Adipocyte (in vitro differentiated cells): ENCODE measurements at regions not wholly inside any gene's neighbourhood (a gene's known extent, or its start where the extent isn't known, plus 50 kb on each side); places are given as distances from the start of the nearest gene placed in this dataset.
"Not testable (repeated sequence)": the region's sequence is repeated elsewhere in the genome, so short reads cannot be mapped to it uniquely, and the experiment has no call there.

Experiments
- DNase-seq: peaks from one replicate; pipeline ENCODE4 v3.0.0-alpha.2; 2015; ENCODE audit warnings: low read depth
- H3K27me3 ChIP-seq: replicated peaks from 2 replicates; pipeline ENCODE4 v1.7.0; 2013; ENCODE audit warnings: mild to moderate bottlenecking, low read length, moderate library complexity; ENCODE audit not compliant: control insufficient read depth, insufficient read depth
- H3K36me3 ChIP-seq: 2 replicates; pipeline ENCODE4 v1.7.0; 2013; ENCODE audit warnings: low read length, mild to moderate bottlenecking, moderate library complexity; ENCODE audit not compliant: control insufficient read depth, insufficient read depth, severe bottlenecking
- H3K4me1 ChIP-seq: 2 replicates; pipeline ENCODE4 v1.7.0; 2013; ENCODE audit warnings: mild to moderate bottlenecking, low read length, moderate library complexity; ENCODE audit not compliant: control insufficient read depth, insufficient read depth
- H3K4me3 ChIP-seq: 2 replicates; pipeline ENCODE4 v1.7.0; 2013; ENCODE audit warnings: mild to moderate bottlenecking, low read length, moderate library complexity
- H3K9ac ChIP-seq: 2 replicates; pipeline ENCODE4 v1.7.0; 2013; ENCODE audit warnings: mild to moderate bottlenecking, low read length, moderate library complexity
- H3K9me3 ChIP-seq: 2 replicates; pipeline ENCODE4 v1.7.0; 2013; ENCODE audit warnings: mild to moderate bottlenecking, low read length, moderate library complexity; ENCODE audit not compliant: control insufficient read depth

DNA sequence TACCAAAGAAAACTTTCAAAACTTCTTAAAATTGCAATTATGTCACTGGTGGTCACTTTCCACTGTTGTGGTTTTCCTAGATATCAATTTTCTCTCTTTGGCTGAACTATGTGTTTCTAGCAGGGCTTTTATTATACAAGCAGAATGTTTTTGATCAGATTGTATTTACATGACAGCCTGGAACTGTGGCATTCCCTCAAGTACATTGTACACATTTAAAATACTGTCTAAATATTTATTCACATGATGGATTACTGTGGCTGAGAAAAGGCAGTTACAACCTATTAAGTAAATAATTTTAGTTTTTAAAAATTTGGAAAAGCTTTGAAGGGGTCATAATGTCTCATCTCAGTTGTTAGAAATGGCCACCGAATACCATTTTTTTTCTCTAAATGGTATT lies 231.9 kb upstream of the PPP1R3A start:
- no peak for DNase-seq
- H3K9ac ChIP-seq: no peak overlapping the region
- H3K9me3 ChIP-seq: no peaks in the 10 kb centered on the region
- no peak overlapping the region for H3K4me3 ChIP-seq
- no peaks in the 10 kb centered on the region for H3K4me1 ChIP-seq
- no peaks in the 10 kb centered on the region for H3K36me3 ChIP-seq
- H3K27me3 ChIP-seq: no peaks in the 10 kb centered on the region

DNA sequence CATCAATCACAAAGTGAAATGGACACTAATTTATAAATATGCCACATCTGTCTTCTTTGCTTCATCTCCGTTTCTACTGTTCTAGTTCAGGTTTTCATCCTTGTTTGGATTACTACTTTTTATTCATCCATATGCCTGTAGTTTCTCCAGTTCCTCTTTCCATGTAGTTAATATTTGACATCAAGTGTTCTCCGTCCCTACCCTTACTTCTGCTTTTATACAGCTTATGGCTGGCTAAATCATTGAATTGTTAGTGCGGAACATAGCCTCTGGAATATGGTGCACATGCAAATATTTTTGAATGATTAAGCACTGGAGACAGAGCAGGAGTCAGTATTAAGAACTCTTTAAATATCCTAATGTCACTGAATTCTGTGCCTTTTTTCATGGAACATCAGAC lies 230.0 kb upstream of the PPP1R3A start:
- no peak overlapping the region for H3K4me3 ChIP-seq
- no peaks in the 10 kb centered on the region for H3K36me3 ChIP-seq
- H3K27me3 ChIP-seq: no peaks in the 10 kb centered on the region
- no peak for DNase-seq
- no peak overlapping the region for H3K9ac ChIP-seq
- no peaks in the 10 kb centered on the region for H3K9me3 ChIP-seq
- H3K4me1 ChIP-seq: no peaks in the 10 kb centered on the region

DNA sequence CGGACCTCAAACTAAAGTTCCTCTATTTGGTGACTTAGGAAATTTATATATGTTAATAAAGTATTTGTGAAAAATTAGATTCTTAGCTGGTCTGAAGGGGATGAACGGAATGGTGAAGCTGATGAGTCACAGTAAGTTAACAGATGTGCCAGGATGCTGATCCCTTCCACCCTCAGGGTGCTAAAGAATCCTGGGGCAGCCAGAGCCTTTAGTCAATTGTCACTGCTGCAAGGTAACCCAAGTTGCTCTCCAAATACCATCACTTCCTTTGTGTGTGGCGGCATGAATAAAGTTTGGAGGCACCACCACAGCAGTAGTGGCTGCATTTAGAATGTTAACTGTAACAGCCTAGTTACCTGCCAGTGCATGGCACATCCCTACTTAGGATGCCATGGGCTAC lies 222.6 kb upstream of the PPP1R3A start:
- no peaks in the 10 kb centered on the region for H3K9me3 ChIP-seq
- peak; percentile 4 for DNase-seq

DNA sequence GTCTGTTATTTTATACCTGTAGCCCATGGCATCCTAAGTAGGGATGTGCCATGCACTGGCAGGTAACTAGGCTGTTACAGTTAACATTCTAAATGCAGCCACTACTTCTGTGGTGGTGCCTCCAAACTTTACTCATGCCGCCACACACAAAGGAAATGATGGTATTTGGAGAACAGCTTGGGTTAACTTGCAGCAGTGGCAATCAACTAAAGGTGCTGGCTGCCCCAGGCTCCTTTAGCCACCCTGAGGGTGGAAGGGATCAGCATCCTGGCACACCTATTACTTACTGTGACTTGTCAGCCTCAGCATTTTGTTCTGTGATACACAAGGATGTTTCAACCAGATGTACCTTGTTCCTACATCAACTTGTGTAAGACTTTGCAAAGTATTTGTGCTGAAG lies 221.8 kb upstream of the PPP1R3A start:
- Histone ChIP-seq H3K9me3 (no peaks in the 10 kb centered on the region), H3K9ac (no peak overlapping the region), H3K27me3 (no peaks in the 10 kb centered on the region), H3K4me1 (no peaks in the 10 kb centered on the region), H3K4me3 (no peak overlapping the region), H3K36me3 (no peaks in the 10 kb centered on the region)
- DNase-seq: no peak

More for the DNA sequence above, 222.6 kb upstream of the PPP1R3A start:
- no peaks in the 10 kb centered on the region for H3K27me3 ChIP-seq
- no peaks in the 10 kb centered on the region for H3K4me1 ChIP-seq
- H3K9ac ChIP-seq: no peak overlapping the region
- no peaks in the 10 kb centered on the region for H3K36me3 ChIP-seq
- H3K4me3 ChIP-seq: no peak overlapping the region

DNA sequence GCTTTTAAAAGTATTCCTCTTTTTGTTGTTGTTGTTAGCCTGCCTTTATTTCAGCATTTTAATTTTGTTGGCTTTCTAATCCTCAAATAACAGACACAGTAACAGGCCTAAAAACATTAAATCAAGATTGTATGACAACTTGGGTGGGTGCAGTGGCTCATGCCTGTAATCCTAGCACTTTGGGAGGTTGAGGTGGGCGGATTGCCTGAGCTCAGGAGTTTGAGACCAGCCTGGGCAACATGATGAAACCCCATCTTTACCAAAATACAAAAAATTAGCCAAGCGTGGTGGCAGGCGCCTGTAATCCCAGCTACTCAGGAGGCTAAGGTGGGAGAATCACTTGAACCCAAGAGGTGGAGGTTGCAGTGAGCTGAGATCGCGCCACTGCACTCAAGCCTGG lies 220.9 kb upstream of the PPP1R3A start:
- H3K9me3 ChIP-seq, H3K27me3 ChIP-seq, H3K4me3 ChIP-seq, H3K36me3 ChIP-seq, H3K4me1 ChIP-seq, DNase-seq, H3K9ac ChIP-seq: not testable (repeated sequence)

DNA sequence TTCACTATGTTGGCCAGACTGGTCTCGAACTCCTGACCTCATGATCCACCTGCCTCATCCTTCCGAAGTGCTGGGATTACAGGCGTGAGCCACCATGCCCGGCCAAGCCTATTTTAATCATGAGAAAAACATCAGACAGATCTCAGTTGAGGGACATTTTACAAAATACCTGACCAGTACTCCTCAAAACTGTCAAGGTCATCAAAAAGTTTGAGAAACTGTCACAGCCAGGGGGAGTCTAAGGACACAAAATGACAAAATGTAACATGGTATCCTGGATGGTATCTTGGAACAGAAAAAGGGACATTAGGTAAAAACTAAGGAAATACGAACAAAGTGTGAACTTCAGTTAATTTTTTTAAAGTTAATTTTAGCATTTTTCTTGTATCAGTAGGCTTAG lies 219.8 kb upstream of the PPP1R3A start:
- no peaks in the 10 kb centered on the region for H3K27me3 ChIP-seq
- no peaks in the 10 kb centered on the region for H3K36me3 ChIP-seq
- no peak overlapping the region for H3K9ac ChIP-seq
- H3K4me1 ChIP-seq: no peaks in the 10 kb centered on the region
- DNase-seq: no peak
- H3K4me3 ChIP-seq: no peak overlapping the region
- no peaks in the 10 kb centered on the region for H3K9me3 ChIP-seq

DNA sequence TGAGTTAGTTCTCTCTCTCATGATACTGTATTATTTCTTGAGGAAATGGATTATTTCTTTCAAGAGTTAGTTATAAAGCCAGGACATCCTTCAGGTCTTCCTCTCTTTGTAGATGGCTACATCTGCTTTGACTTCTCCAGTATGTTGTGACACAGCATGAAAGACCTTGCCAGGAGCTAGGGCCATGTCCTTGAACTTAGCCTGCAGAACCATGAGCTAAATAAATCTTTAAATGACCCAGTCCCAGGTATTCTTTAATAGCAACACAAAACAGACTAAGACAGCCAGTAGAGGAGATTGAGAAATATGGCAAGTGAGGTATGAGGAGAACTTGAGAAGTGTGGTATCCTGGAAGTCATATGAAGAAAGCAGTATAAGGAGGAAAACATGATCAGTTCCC lies 214.9 kb upstream of the PPP1R3A start:
- DNase-seq: no peak
- Histone ChIP-seq H3K36me3 (no peaks in the 10 kb centered on the region), H3K27me3 (no peaks in the 10 kb centered on the region), H3K4me3 (no peak overlapping the region), H3K4me1 (no peaks in the 10 kb centered on the region), H3K9me3 (no peaks in the 10 kb centered on the region), H3K9ac (no peak overlapping the region)

DNA sequence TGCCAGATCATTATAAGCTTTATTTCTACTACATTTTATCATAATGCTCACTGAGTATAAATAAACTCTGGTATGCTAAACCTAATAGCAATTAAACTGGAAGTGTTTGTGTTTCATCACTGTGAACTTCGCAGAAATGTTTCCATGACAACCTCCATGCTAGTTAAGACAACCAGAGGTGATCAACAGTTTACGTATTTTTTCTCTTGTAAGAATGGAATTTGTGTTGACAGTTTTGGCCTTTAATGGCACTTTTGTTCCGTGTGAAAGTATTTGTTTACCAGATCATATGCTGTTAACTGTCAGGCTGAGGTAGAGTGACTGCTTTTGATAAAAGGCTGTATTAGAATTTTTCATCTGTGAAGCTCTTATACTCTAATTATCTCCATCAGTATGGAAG lies 212.1 kb upstream of the PPP1R3A start:
- H3K36me3 ChIP-seq: no peaks in the 10 kb centered on the region
- no peaks in the 10 kb centered on the region for H3K4me1 ChIP-seq
- H3K9ac ChIP-seq: no peak overlapping the region
- H3K9me3 ChIP-seq: no peaks in the 10 kb centered on the region
- peak; percentile 32 for DNase-seq
- H3K4me3 ChIP-seq: no peak overlapping the region
- H3K27me3 ChIP-seq: no peaks in the 10 kb centered on the region

DNA sequence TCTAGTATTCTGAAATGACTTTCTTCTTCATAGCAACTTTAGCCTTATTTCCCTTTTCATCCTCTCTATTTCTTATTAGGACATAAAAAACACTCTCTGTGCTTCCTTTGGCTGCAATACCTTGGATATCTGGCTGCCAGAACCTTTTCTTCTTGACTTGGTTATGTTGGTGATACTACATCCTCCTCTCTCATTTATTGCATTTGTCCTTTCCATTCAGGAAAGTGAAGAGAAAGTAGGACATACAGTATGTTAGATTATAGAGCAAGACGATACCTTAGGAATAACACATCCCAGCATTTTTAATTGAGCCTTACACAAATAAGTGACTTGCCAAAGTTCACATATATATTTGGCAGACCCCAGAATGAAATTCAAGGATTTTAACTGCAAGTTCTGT lies 210.1 kb upstream of the PPP1R3A start:
- no peak for DNase-seq
- Histone ChIP-seq H3K9me3 (no peaks in the 10 kb centered on the region), H3K4me1 (no peaks in the 10 kb centered on the region), H3K27me3 (no peaks in the 10 kb centered on the region), H3K4me3 (no peak overlapping the region), H3K36me3 (no peaks in the 10 kb centered on the region), H3K9ac (no peak overlapping the region)

DNA sequence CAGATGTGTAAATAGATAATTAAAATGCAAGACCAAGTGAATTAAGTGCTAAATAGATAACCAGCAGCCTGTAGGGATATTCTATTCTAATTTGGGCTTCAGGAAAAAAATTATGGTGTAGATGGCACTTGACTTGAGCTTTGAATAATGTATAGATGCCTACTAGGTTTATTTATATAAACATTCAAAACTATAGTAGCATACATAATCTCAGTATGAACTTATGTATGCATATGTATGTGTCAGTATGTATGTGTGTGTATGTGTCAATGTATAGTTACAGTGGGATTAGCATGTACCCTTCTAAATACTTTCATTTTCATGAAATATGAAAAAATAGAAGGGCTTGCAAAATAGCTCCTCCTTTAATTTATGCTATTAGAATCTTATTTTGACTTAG lies 207.3 kb upstream of the PPP1R3A start:
- Histone ChIP-seq H3K4me1 (no peaks in the 10 kb centered on the region), H3K36me3 (no peaks in the 10 kb centered on the region), H3K4me3 (no peak overlapping the region), H3K9ac (no peak overlapping the region), H3K9me3 (no peaks in the 10 kb centered on the region), H3K27me3 (no peaks in the 10 kb centered on the region)
- no peak for DNase-seq

DNA sequence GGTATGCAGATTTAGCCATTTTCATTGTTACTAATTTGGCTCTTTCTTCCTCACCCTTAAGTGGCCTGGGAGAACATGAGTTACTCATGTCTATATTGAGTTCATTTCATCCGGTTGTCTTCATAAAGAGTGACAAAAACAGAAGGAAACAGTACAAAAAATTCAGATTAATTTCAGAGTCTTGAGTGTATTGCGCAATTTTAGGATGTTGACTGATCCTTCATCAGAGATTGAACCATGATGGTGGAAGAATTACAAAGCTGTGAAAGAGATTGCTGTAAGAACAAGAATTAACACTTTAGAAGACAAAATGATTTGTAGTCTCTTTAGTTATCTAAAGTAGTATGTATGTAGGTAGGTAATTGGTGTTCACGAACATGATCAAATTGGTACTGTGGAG lies 194.0 kb upstream of the PPP1R3A start:
- H3K27me3 ChIP-seq: no peaks in the 10 kb centered on the region
- H3K36me3 ChIP-seq: no peaks in the 10 kb centered on the region
- peak overlapping the region; percentile 28 for H3K9ac ChIP-seq
- no peaks in the 10 kb centered on the region for H3K9me3 ChIP-seq
- no peak for DNase-seq
- H3K4me3 ChIP-seq: peak overlapping the region; percentile 31
- peaks cover 43% of the 10 kb centered on the region for H3K4me1 ChIP-seq

DNA sequence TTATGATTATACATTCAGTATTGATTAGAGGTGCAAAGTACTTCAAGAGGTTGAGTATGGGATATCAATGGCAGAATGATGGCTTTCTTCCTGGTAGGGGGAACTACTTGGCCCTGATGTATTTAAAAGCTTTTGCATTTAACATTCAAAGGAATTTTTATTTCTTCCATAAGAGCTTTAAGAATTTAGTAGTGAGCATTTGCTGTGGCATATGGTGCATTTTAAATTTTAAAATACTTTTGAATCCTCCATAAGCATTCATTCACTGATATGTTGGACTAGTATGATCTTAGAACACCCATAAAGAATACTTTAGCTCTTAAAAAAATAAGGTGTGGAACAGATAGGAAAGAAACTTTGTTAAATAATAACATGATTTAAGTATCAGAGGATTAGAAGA lies 191.9 kb upstream of the PPP1R3A start:
- no peaks in the 10 kb centered on the region for H3K9me3 ChIP-seq
- no peak overlapping the region for H3K4me3 ChIP-seq
- H3K9ac ChIP-seq: no peak overlapping the region
- no peak for DNase-seq
- H3K27me3 ChIP-seq: no peaks in the 10 kb centered on the region
- no peaks in the 10 kb centered on the region for H3K36me3 ChIP-seq
- peaks cover 50% of the 10 kb centered on the region for H3K4me1 ChIP-seq
